GM19452 (cell line): ENCODE measurements at regions not wholly inside any gene's neighbourhood (a gene's known extent, or its start where the extent isn't known, plus 50 kb on each side); places are given as distances from the start of the nearest gene placed in this dataset.

Experiments
- ATAC-seq: cut with Tn5 transposase; IDR thresholded peaks from one replicate; pipeline ENCODE4 v1.9.1; 2021; ENCODE audit not compliant: unreplicated experiment

DNA sequence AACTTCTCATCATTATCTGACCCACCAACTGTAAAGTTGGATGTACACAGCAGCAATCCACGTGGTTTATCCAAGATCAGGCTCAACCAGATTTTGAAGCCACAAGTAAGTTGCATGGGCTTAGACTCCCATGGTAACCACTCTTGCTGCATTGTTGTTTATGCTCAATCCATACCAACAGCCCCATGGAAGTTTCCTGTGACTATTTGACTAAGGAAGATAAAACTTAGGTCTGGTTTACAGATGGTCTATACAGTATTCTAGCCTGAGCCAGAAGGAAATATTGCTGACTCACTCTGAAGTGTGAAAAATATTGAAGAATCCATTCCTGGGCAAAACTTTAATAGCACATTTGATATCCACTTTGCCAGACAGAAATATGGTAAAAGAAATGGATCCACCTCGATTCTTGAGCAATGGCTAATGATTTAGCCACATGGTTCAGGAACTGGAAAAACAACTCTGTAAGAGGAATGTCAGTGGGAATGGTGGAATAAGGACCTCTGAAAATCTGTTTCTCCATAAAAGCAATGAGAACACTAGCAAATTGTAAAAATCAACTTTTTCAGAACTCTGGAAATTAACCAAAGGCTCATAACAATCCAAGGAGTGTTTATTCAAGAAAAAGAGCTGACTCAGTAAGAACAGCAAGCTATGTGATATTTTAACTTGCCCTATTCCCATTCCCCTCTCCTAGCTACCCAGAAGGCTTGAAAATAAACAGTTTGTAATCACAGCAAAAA lies 162.9 kb upstream of the STT3B start:
- ATAC-seq, result no peak

DNA sequence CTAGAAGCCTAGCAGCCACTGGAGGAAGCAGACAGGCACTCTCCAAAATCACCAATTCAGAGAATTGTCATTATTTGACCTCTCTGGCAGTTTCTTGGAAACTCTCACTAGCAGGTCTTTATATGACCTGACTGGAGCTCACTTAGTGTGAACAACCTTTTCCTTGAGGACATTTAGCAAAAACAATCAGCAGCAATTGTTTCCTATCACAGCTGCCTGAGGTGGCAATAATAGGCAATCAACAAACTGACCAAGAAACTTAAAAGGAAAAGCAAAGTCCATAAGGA lies 162.4 kb upstream of the STT3B start:
- ATAC-seq, result no peak

- no peak for ATAC-seq
These were observed 162.0 kb upstream of the STT3B start for GRCh38 chr3:31370681-31371080.

DNA sequence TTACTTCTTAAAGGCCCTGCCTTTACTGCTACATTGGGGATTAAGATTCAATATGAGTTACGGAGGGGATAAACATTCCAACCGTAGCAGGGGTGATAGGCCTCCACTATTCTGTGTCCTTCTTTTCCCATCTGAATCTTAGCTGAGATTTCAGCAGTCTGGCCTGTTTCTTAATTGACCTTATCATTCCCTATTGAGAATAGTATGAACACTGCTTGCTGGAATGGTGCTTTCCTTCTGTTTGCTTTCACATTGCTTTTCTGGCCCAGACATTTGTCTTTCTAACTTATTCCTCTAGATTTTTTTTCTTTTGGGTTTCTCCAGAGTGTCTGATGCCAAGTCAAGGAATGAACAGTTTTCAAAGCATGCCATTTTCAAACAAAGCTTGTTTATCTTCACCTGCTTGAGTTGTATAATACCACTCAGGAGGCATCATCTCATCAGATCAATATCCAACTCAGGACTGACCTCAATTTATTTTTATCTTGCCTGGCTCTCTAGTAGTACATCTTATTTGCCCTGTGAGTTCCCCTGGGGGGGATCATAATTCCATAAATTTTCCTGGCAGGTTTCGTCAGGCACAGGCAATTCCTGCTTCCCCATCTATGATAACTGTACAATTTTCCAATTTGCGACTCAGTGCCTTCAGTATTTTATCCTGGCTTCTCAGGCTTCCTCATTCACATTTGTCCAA lies 161.1 kb upstream of the STT3B start:
- no peak for ATAC-seq

DNA sequence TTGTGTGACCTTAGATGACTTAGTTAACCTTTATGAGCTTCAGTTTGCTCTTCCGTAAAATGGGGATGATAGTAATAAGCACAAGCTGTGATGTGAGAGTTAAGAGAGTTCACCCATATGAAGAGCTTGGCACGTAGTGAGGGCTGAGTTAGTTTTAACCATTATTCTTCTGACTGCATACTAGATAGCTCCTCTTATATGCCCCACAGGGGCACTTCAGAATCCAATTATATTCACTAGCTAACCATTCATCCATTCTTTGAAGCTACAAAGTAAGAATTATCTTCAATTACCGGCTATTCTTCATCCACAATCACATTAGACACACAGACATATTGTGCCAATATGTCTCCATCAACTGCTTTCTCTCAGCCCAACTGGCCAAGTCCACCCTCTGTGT lies 159.0 kb upstream of the STT3B start:
- no peak for ATAC-seq

DNA sequence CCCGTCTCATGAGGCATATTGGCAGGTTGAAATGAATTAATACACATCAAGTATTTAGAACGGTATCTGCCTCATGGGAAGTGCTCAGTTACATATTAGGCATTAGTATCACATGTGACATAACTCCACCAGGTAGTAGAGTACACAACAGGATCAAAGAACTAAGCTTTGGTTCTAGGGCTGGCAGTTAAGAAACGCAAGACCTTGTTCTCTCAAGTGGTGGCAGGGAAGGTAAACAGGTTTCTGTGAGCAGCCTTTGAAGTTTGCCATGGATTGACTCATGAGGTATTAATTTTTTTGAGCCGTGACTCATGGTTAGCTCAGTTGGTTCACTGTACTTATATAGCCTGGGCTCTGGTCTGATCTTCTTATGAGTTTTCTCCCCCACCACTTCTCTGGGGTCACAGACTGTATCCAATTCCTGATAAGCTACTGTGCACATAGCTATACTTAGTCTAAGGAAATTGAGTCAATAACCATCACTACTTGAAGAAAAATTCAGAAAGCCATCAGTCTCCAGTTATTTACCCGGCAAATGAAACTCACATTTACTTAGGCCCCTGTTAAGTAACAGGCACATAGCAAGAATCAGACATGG lies 155.6 kb upstream of the STT3B start:
- ATAC-seq, result no peak

DNA sequence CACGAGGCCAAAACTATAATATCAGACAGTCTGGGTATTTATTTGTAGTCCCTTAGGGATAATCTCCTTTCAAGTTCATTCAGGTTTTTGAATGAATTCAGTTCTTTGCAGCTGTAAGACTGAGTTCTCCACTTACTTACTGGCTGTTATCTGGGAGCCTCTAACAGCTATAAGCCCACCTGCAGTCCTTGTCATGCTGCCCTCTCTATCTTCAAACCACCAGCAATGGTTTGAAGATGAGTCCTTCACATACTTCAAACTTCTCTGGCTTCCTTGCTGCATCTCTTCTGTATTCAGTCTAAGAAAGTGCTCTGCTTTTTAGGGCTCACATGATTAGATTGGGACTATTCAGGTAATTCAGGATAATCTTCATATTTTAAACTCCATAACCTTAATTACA lies 154.5 kb upstream of the STT3B start:
- no peak for ATAC-seq

GRCh38 chr3:31379598-31379997 lies 153.1 kb upstream of the STT3B start:
- ATAC-seq, result no peak

GRCh38 chr3:31382856-31383255 lies 149.9 kb upstream of the STT3B start:
- no peak for ATAC-seq

GRCh38 chr3:31384117-31384516 lies 148.6 kb upstream of the STT3B start:
- no peak for ATAC-seq

DNA sequence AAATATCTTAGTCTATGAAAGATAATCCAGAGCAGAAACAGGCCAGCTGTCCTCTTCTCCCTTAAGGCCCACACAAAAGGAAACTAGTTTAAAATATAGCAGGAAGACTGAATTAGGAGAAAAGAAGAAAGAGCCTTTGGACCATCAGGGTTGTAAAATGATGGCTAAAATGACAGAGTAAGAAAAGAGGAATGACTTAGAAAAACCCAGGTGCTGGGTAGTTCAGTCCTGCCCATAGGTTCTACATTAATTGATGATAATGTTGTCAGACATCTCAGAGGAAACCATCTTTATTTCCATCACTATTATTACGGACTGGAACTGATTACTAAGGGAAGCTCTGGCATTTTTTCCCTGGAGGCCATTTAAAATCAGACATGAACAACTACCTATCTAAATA lies 142.8 kb upstream of the STT3B start:
- ATAC-seq, result no peak

DNA sequence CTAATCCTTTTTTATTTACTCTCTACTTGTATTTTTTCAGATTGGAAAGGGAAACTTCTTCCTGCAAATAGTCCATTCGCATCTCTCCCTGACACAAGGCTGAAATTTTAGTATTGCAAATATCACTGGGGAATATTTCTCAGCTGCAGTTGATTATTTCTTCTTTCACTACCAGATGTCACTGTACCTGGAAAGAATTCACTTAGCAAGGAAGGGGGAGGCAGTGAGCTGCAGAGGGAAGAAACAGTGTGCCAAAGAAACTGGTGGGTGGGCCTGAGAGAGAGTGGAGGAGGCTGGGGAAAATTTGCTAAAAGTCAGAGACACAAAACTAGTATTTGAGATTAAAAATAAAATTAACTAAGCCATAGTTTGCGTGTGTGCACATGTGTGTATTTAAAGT lies 142.3 kb upstream of the STT3B start:
- no peak for ATAC-seq

DNA sequence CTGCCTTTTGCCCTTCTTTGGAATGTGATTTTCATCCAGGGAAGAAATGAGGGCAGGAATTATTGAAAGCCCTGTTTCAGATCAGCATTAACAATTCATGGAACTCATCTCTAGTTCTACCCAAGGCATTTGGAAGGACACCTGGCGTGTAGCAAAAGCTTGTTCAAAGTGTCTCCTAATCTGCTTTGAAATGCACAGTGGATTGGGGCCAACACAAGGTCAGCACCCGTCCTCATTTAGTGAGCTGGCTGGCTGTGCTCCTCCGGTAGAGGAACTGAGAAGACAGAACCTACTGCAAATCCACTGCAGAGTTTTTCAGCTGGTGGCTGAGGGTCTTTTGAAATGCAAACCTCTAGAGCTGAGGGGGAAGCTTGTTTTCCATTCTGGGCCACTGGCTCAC lies 141.6 kb upstream of the STT3B start:
- ATAC-seq, result no peak

- peak; percentile 55 for ATAC-seq
These were observed 140.2 kb upstream of the STT3B start for GRCh38 chr3:31392568-31392967.

GRCh38 chr3:31399271-31399670 lies 133.5 kb upstream of the STT3B start:
- no peak for ATAC-seq

DNA sequence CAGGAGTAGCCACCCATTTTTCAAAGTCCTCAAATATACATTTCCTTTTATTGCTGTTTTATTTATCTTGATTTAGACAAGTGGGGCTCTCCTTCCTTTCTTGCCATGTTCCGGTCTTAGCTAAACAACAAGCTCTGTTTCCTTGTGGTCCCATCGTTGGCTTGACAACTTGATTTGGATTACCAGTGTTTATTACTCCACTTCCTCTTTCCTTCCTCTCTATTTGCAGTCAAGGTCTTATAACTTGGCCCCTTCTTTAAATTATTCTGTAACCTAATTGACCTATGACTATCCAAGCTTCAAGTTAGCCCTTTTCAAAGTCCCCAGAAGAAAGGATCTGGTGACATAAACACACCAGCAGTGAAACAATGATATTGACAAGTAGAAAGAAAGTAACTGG lies 130.6 kb upstream of the STT3B start:
- no peak for ATAC-seq

- no peak for ATAC-seq
These were observed 129.5 kb upstream of the STT3B start for GRCh38 chr3:31403197-31403596.

DNA sequence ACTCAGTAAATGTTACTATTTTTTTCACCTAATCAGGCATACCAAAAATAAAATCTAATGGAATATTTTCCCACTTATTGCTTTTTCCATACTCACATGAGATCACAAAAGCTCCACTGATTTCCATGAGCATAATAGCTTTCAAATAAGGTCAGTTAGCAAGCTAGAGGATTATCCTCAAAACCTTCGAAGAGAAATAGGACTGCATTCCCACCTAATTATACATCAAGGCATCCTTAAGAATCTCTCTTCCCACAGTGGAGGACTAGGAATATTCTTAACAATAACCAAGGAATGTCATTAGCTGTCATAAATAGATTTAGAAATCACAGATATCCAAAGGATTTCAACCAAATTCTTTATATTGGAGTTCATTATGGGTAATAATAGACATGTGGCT lies 127.9 kb upstream of the STT3B start:
- ATAC-seq, result no peak

DNA sequence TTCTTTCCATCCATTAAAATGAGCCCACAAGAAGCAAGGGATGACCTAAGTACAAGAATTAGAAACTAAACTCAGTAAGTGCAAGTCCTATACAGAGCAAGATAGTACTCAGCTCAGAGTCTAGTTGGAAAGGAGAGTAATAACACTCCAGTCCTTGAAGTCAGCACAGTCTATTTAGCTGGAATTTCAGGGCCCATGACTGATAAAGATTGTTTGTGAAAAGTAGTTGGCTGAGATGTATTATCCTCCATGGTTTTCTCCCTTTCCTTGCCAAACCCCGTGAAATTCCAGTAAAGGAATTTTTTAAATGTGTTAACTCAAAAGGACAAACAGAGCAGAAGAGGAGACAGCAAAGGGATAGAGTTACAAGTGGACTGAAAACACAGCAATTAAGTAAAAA lies 127.2 kb upstream of the STT3B start:
- ATAC-seq, result no peak

DNA sequence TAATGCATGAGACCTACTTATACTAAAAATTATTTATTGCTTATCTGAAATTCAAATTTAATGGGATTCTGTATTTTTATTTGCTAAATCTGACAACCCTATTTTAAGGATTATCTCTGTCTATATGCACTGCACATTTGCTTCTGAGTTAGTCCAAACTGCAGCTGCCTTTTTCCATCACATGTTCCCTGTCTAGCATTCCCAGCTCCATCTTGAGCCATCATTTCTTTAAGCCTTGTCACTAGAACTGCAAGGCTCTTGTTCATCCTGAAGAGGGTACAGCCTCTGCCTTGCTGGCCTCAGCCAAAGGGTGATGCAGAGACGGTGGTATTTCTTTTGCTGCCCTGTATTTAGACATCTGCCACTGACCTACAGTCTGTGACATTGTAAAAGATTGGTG lies 125.8 kb upstream of the STT3B start:
- no peak for ATAC-seq

- ATAC-seq, result no peak
These were observed 125.1 kb upstream of the STT3B start for GRCh38 chr3:31407665-31408064.

DNA sequence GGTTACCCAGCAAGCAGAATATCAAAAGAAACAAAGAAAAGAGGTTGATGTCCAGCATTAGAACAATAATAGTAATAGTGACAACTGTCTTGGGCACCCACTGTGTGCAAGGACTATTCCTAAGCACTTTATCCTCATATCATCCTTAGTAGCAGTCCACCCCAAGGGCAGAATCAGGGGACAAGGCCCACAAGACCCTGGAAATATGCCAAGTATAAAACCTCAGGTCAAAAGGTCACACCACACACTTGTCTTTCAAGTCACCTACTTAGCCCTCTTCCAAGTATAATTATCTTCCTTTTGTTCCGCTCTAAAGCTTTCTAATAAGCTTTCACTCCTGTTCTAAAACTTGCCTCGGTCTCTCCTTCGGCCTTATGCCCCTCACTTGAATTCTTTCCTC lies 124.0 kb upstream of the STT3B start:
- ATAC-seq, result no peak

- ATAC-seq, result no peak
These were observed 123.3 kb upstream of the STT3B start for GRCh38 chr3:31409389-31409788.
